Small intestine (tissue), 7 donors: ENCODE measurements at regions not wholly inside any gene's neighbourhood (a gene's known extent, or its start where the extent isn't known, plus 50 kb on each side); places are given as distances from the start of the nearest gene placed in this dataset.

ENCODE experiments used
- DNase-seq, 2 donors: peaks; one replicate each; pipeline versions ENCODE4 v3.0.0 to v3.0.0-alpha.2; 2013
- FAIRE-seq: peaks from 2 replicates; lab custom pipeline; 2012; peaks lifted over from hg19 to GRCh38; lab: Jason Lieb, UNC
- H3K27ac ChIP-seq, 3 donors: one replicate each; pipeline ENCODE4 v1.5.1; 2013; ENCODE audit warnings: low read length in 2 of 3, mild to moderate bottlenecking in 2 of 3, control low read depth in 1 of 3, inconsistent platforms in 1 of 3, low read depth in 1 of 3, moderate library complexity in 1 of 3
- H3K27me3 ChIP-seq, 3 donors: one replicate each; pipeline ENCODE4 v1.6.1; 2013; ENCODE audit warnings: low read length in 3 of 3, inconsistent platforms in 1 of 3; ENCODE audit not compliant: control insufficient read depth in 3 of 3, insufficient read depth in 3 of 3
- H3K36me3 ChIP-seq, 3 donors: one replicate each; pipeline ENCODE4 v1.6.1; 2013; ENCODE audit warnings: low read length in 3 of 3, inconsistent platforms in 1 of 3, low read depth in 1 of 3, mild to moderate bottlenecking in 1 of 3, moderate library complexity in 1 of 3; ENCODE audit not compliant: control insufficient read depth in 3 of 3, insufficient read depth in 2 of 3
- H3K4me1 ChIP-seq, 3 donors: one replicate each; pipeline ENCODE4 v1.6.1; 2013; ENCODE audit warnings: low read length in 2 of 3, inconsistent platforms in 1 of 3, low read depth in 1 of 3, mild to moderate bottlenecking in 1 of 3, moderate library complexity in 1 of 3; ENCODE audit not compliant: control insufficient read depth in 3 of 3, insufficient read depth in 2 of 3
- H3K4me3 ChIP-seq, 3 donors: one replicate each; pipeline ENCODE4 v1.5.1; 2013; ENCODE audit warnings: low read length in 3 of 3, control low read depth in 1 of 3, inconsistent platforms in 1 of 3, low read depth in 1 of 3, mild to moderate bottlenecking in 1 of 3, moderate library complexity in 1 of 3
- H3K9me3 ChIP-seq, 2 donors: one replicate each; pipeline ENCODE4 v1.6.1; 2013; ENCODE audit warnings: low read depth in 1 of 2, low read length in 1 of 2; ENCODE audit not compliant: control insufficient read depth in 2 of 2, insufficient read depth in 1 of 2
- WGBS, 3 donors: extraction: QIAGEN DNeasy Blood & Tissue Kit; methylation state at CpG; one replicate each; pipeline ENCODE4 v1.1.7; 2013; 5-methylcytosine and 5-hydroxymethylcytosine counted together
- donor health status: healthy with polysubstance abuse.
- donor health status: control.
- donor health status: control.
- donor health status: Bipolar disorder and iron deficiency.
- donor health status: healthy.

GRCh38 chr21:19010996-19011395, 607.4 kb upstream of the TMPRSS15 start:
- H3K9me3 ChIP-seq = no peaks in the 10 kb centered on the region
- WGBS, 3 donors = 61 to 78% (median 68%) methylated on average over 2 of the region's 2 CpGs

GRCh38 chr21:19011451-19011850, 607.9 kb upstream of the TMPRSS15 start:
- H3K4me1 ChIP-seq = no peaks in the 10 kb centered on the region

More at GRCh38 chr21:19010996-19011395, 607.4 kb upstream of the TMPRSS15 start:
- Histone ChIP-seq H3K27ac (no peak overlapping the region), H3K4me3 (no peak overlapping the region), H3K27me3 (no peaks in the 10 kb centered on the region), H3K36me3 (no peaks in the 10 kb centered on the region), H3K4me1 (no peaks in the 10 kb centered on the region)
- FAIRE-seq (no peak), DNase-seq (no peak)

GRCh38 chr21:19013916-19014315, 610.3 kb upstream of the TMPRSS15 start:
- no peak for FAIRE-seq
- 69 to 74% (median 71%) methylated on average over 3 of the region's 3 CpGs for WGBS, 3 donors
- Histone ChIP-seq H3K9me3 (no peaks in the 10 kb centered on the region), H3K27ac (no peak overlapping the region), H3K27me3 (no peaks in the 10 kb centered on the region), H3K4me3 (no peak overlapping the region), H3K36me3 (no peaks in the 10 kb centered on the region), H3K4me1 (no peaks in the 10 kb centered on the region)
- no peak for DNase-seq

More at GRCh38 chr21:19011451-19011850, 607.9 kb upstream of the TMPRSS15 start:
- H3K36me3 ChIP-seq = no peaks in the 10 kb centered on the region
- H3K27me3 ChIP-seq = no peaks in the 10 kb centered on the region
- 75 to 83% (median 76%) methylated on average over 2 of the region's 2 CpGs for WGBS, 3 donors
- no peak for FAIRE-seq
- no peak overlapping the region for H3K4me3 ChIP-seq
- no peaks in the 10 kb centered on the region for H3K9me3 ChIP-seq
- no peak for DNase-seq
- H3K27ac ChIP-seq = no peak overlapping the region

- WGBS, 3 donors = 62 to 64% (median 62%) methylated on average over 3 of the region's 3 CpGs
- Histone ChIP-seq H3K4me3 (no peak overlapping the region), H3K9me3 (no peaks in the 10 kb centered on the region), H3K4me1 (no peaks in the 10 kb centered on the region), H3K27ac (no peak overlapping the region), H3K36me3 (no peaks in the 10 kb centered on the region), H3K27me3 (no peaks in the 10 kb centered on the region)
- no peak for DNase-seq
- no peak for FAIRE-seq
Observed at GRCh38 chr21:19018529-19018928, 614.9 kb upstream of the TMPRSS15 start.

- Histone ChIP-seq H3K36me3 (no peaks in the 10 kb centered on the region), H3K4me1 (no peaks in the 10 kb centered on the region), H3K27me3 (no peaks in the 10 kb centered on the region), H3K27ac (no peak overlapping the region), H3K9me3 (no peaks in the 10 kb centered on the region), H3K4me3 (no peak overlapping the region)
- DNase-seq (no peak), FAIRE-seq (no peak)
- WGBS, 3 donors = 89 to 93% (median 91%) methylated on average over 4 of the region's 4 CpGs
Observed at GRCh38 chr21:19022978-19023377, 619.4 kb upstream of the TMPRSS15 start.

GRCh38 chr21:19026911-19027310, 623.3 kb upstream of the TMPRSS15 start:
- Histone ChIP-seq H3K27me3 (no peaks in the 10 kb centered on the region), H3K36me3 (no peaks in the 10 kb centered on the region), H3K9me3 (no peaks in the 10 kb centered on the region), H3K4me1 (no peaks in the 10 kb centered on the region), H3K27ac (no peak overlapping the region), H3K4me3 (no peak overlapping the region)
- DNase-seq = no peak
- no peak for FAIRE-seq

- Histone ChIP-seq H3K36me3 (no peaks in the 10 kb centered on the region), H3K27me3 (no peaks in the 10 kb centered on the region), H3K4me1 (no peaks in the 10 kb centered on the region), H3K27ac (no peak overlapping the region), H3K4me3 (no peak overlapping the region), H3K9me3 (no peaks in the 10 kb centered on the region)
- no peak for DNase-seq
- FAIRE-seq = no peak
- WGBS, 3 donors = 75 to 90% (median 79%) methylated on average over 2 of the region's 2 CpGs
Observed at GRCh38 chr21:19029816-19030215, 626.2 kb upstream of the TMPRSS15 start.

- H3K9me3 ChIP-seq = no peaks in the 10 kb centered on the region
- no peak overlapping the region for H3K4me3 ChIP-seq
- no peaks in the 10 kb centered on the region for H3K27me3 ChIP-seq
- no peak overlapping the region for H3K27ac ChIP-seq
- H3K36me3 ChIP-seq = no peaks in the 10 kb centered on the region
- DNase-seq (no peak), FAIRE-seq (no peak)
- 86 to 100% (median 95%) methylated on average over 1 of the region's 1 CpG for WGBS, 3 donors
- H3K4me1 ChIP-seq = no peaks in the 10 kb centered on the region
Observed at GRCh38 chr21:19031953-19032352, 628.4 kb upstream of the TMPRSS15 start.

GRCh38 chr21:19034041-19034440, 630.5 kb upstream of the TMPRSS15 start:
- no peaks in the 10 kb centered on the region for H3K4me1 ChIP-seq
- no peaks in the 10 kb centered on the region for H3K36me3 ChIP-seq
- H3K9me3 ChIP-seq = no peaks in the 10 kb centered on the region
- no peak overlapping the region for H3K27ac ChIP-seq
- FAIRE-seq = no peak
- 80 to 93% (median 88%) methylated on average over 4 of the region's 4 CpGs for WGBS, 3 donors
- H3K4me3 ChIP-seq = no peak overlapping the region
- DNase-seq = no peak
- no peaks in the 10 kb centered on the region for H3K27me3 ChIP-seq
